Mesendoderm (in vitro differentiated cells): ENCODE measurements at regions not wholly inside any gene's neighbourhood (a gene's known extent, or its start where the extent isn't known, plus 50 kb on each side); places are given as distances from the start of the nearest gene placed in this dataset.

Experiments used
- DNase-seq: peaks from one replicate; pipeline ENCODE4 v3.0.0; 2013
- H2AK5ac ChIP-seq: 2 replicates; pipeline ENCODE4 v1.6.1; 2013; ENCODE audit warnings: low read length, inconsistent platforms
- H2BK120ac ChIP-seq: 2 replicates; pipeline ENCODE4 v1.6.1; 2013; ENCODE audit warnings: low read depth, mild to moderate bottlenecking, low read length, moderate library complexity, mixed read lengths
- H2BK15ac ChIP-seq: replicated peaks from 2 replicates; pipeline ENCODE4 v1.6.1; 2013; ENCODE audit warnings: low read depth, mild to moderate bottlenecking, moderate library complexity
- H2BK5ac ChIP-seq: 2 replicates; pipeline ENCODE4 v1.6.1; 2013; ENCODE audit warnings: low read length, inconsistent platforms
- H3K18ac ChIP-seq: 2 replicates; pipeline ENCODE4 v1.6.1; 2013; ENCODE audit warnings: mild to moderate bottlenecking, low read length, mixed read lengths
- H3K23ac ChIP-seq: one replicate; pipeline ENCODE4 v1.6.1; 2013; ENCODE audit warnings: low read length
- H3K27ac ChIP-seq: 2 replicates; pipeline ENCODE4 v1.5.1; 2013; ENCODE audit warnings: low read depth, mild to moderate bottlenecking, inconsistent platforms, low read length, moderate library complexity
- H3K27me3 ChIP-seq: 2 replicates; pipeline ENCODE4 v1.6.1; 2013; ENCODE audit warnings: low read length, control low read depth, mild to moderate bottlenecking, inconsistent platforms; ENCODE audit not compliant: insufficient read depth, poor library complexity
- H3K36me3 ChIP-seq: 2 replicates; pipeline ENCODE4 v1.6.1; 2013; ENCODE audit warnings: low read length, inconsistent platforms; ENCODE audit not compliant: control insufficient read depth, insufficient read depth
- H3K4ac ChIP-seq: one replicate; pipeline ENCODE4 v1.6.1; 2013; ENCODE audit warnings: low read depth, mild to moderate bottlenecking, low read length, moderate library complexity
- H3K4me1 ChIP-seq: 2 replicates; pipeline ENCODE4 v1.6.1; 2013; ENCODE audit warnings: low read depth, low read length, inconsistent platforms; ENCODE audit not compliant: control insufficient read depth
- H3K4me2 ChIP-seq: 2 replicates; pipeline ENCODE4 v1.6.1; 2013; ENCODE audit warnings: low read length
- H3K4me3 ChIP-seq: 2 replicates; pipeline ENCODE4 v1.5.1; 2013; ENCODE audit warnings: mild to moderate bottlenecking, low read length
- H3K56ac ChIP-seq: one replicate; pipeline ENCODE4 v1.6.1; 2013; ENCODE audit warnings: low read length
- H3K79me1 ChIP-seq: 2 replicates; pipeline ENCODE4 v1.6.1; 2013; ENCODE audit warnings: low read length, inconsistent platforms
- H3K79me2 ChIP-seq: 2 replicates; pipeline ENCODE4 v1.6.1; 2013; ENCODE audit warnings: mild to moderate bottlenecking, low read length; ENCODE audit not compliant: control insufficient read depth, insufficient read depth
- H3K9ac ChIP-seq: 2 replicates; pipeline ENCODE4 v1.6.1; 2013; ENCODE audit warnings: low read length, inconsistent platforms
- H4K5ac ChIP-seq: one replicate; pipeline ENCODE4 v1.6.1; 2013; ENCODE audit warnings: low read length
- H4K8ac ChIP-seq: one replicate; pipeline ENCODE4 v1.6.1; 2013; ENCODE audit warnings: low read depth, mild to moderate bottlenecking, control low read depth, low read length, moderate library complexity
- WGBS: extraction: QIAGEN DNeasy Blood & Tissue Kit; methylation state at CpG from one replicate; pipeline ENCODE4 v1.1.7; 2013; ENCODE audit warnings: low lambda C conversion rate, missing lambda C conversion rate; ENCODE audit not compliant: insufficient coverage; ENCODE audit errors: extremely low coverage; 5-methylcytosine and 5-hydroxymethylcytosine counted together

- H3K23ac ChIP-seq = no peak overlapping the region
- no peak overlapping the region for H4K5ac ChIP-seq
- no peak overlapping the region for H3K56ac ChIP-seq
- H3K4me3 ChIP-seq = no peak overlapping the region
- peaks cover 2% of the 10 kb centered on the region for H3K4me1 ChIP-seq
- H3K18ac ChIP-seq = no peak overlapping the region
- H2BK15ac ChIP-seq = no peak overlapping the region
- H3K27ac ChIP-seq = no peak overlapping the region
- H3K9ac ChIP-seq = no peak overlapping the region
- no peaks in the 10 kb centered on the region for H3K27me3 ChIP-seq
- no peaks in the 10 kb centered on the region for H3K79me2 ChIP-seq
- H4K8ac ChIP-seq = no peak overlapping the region
- H2AK5ac ChIP-seq = no peak overlapping the region
- no peak overlapping the region for H2BK5ac ChIP-seq
- H3K36me3 ChIP-seq = no peaks in the 10 kb centered on the region
- H3K4me2 ChIP-seq = no peak overlapping the region
- DNase-seq = no peak
- H2BK120ac ChIP-seq = no peak overlapping the region
- no peaks in the 10 kb centered on the region for H3K79me1 ChIP-seq
- WGBS = no CpG with 5 or more reads among the region's 4 CpGs
- no peak overlapping the region for H3K4ac ChIP-seq
Observed at GRCh38 chr9:108607607-108608006, 248.2 kb downstream of the ACTL7B start.

GRCh38 chr9:108606401-108606800 lies 249.4 kb downstream of the ACTL7B start:
- no peak overlapping the region for H3K4me3 ChIP-seq
- H4K5ac ChIP-seq = no peak overlapping the region
- peaks cover 2% of the 10 kb centered on the region for H3K4me1 ChIP-seq
- H3K4ac ChIP-seq = no peak overlapping the region
- H3K79me1 ChIP-seq = no peaks in the 10 kb centered on the region
- no peak overlapping the region for H3K18ac ChIP-seq
- H2AK5ac ChIP-seq = no peak overlapping the region
- no peak overlapping the region for H3K27ac ChIP-seq
- no peaks in the 10 kb centered on the region for H3K79me2 ChIP-seq
- no peak overlapping the region for H4K8ac ChIP-seq
- no CpG with 5 or more reads among the region's 4 CpGs for WGBS
- no peak overlapping the region for H2BK15ac ChIP-seq
- no peaks in the 10 kb centered on the region for H3K36me3 ChIP-seq
- H3K4me2 ChIP-seq = no peak overlapping the region
- H2BK120ac ChIP-seq = no peak overlapping the region
- H3K27me3 ChIP-seq = no peaks in the 10 kb centered on the region
- no peak overlapping the region for H3K56ac ChIP-seq
- H3K9ac ChIP-seq = no peak overlapping the region
- no peak for DNase-seq
- no peak overlapping the region for H3K23ac ChIP-seq
- no peak overlapping the region for H2BK5ac ChIP-seq

GRCh38 chr9:108603141-108603540 lies 252.6 kb downstream of the ACTL7B start:
- Histone ChIP-seq H4K5ac (no peak overlapping the region), H3K27ac (no peak overlapping the region), H3K79me1 (no peaks in the 10 kb centered on the region), H3K23ac (no peak overlapping the region), H4K8ac (no peak overlapping the region), H3K4me2 (no peak overlapping the region), H3K4me3 (no peak overlapping the region), H3K4me1 (no peaks in the 10 kb centered on the region), H3K27me3 (no peaks in the 10 kb centered on the region), H3K56ac (no peak overlapping the region), H2BK15ac (no peak overlapping the region), H3K79me2 (no peaks in the 10 kb centered on the region), H2AK5ac (no peak overlapping the region), H2BK5ac (no peak overlapping the region), H3K18ac (no peak overlapping the region), H3K36me3 (no peaks in the 10 kb centered on the region), H3K9ac (no peak overlapping the region), H2BK120ac (no peak overlapping the region), H3K4ac (no peak overlapping the region)
- DNase-seq = no peak
- WGBS = no CpG with 5 or more reads among the region's 3 CpGs

GRCh38 chr9:108600896-108601295 lies 254.9 kb downstream of the ACTL7B start:
- no peak overlapping the region for H3K56ac ChIP-seq
- H3K4me1 ChIP-seq = no peaks in the 10 kb centered on the region
- no peaks in the 10 kb centered on the region for H3K27me3 ChIP-seq
- H3K79me2 ChIP-seq = no peaks in the 10 kb centered on the region
- no peaks in the 10 kb centered on the region for H3K36me3 ChIP-seq
- WGBS = no CpG with 5 or more reads among the region's 4 CpGs
- H2AK5ac ChIP-seq = no peak overlapping the region
- no peak for DNase-seq
- H3K23ac ChIP-seq = no peak overlapping the region
- H3K79me1 ChIP-seq = no peaks in the 10 kb centered on the region
- no peak overlapping the region for H3K4ac ChIP-seq
- H3K27ac ChIP-seq = no peak overlapping the region
- H3K18ac ChIP-seq = no peak overlapping the region
- H4K5ac ChIP-seq = no peak overlapping the region
- H3K4me3 ChIP-seq = no peak overlapping the region
- H3K9ac ChIP-seq = no peak overlapping the region
- no peak overlapping the region for H2BK120ac ChIP-seq
- no peak overlapping the region for H2BK15ac ChIP-seq
- H3K4me2 ChIP-seq = no peak overlapping the region
- no peak overlapping the region for H2BK5ac ChIP-seq
- no peak overlapping the region for H4K8ac ChIP-seq

GRCh38 chr9:108599571-108599970 lies 256.2 kb downstream of the ACTL7B start:
- no peaks in the 10 kb centered on the region for H3K79me2 ChIP-seq
- no CpG with 5 or more reads among the region's 1 CpG for WGBS

GRCh38 chr9:108591121-108591520 lies 264.7 kb downstream of the ACTL7B start:
- Histone ChIP-seq H2BK15ac (no peak overlapping the region), H2BK120ac (no peak overlapping the region), H4K5ac (no peak overlapping the region), H3K9ac (no peak overlapping the region), H3K23ac (no peak overlapping the region), H3K56ac (no peak overlapping the region), H3K4me3 (no peak overlapping the region), H2AK5ac (no peak overlapping the region), H3K27ac (no peak overlapping the region), H2BK5ac (no peak overlapping the region), H3K4me1 (peaks cover 2% of the 10 kb centered on the region), H3K18ac (no peak overlapping the region), H3K79me1 (no peaks in the 10 kb centered on the region), H3K27me3 (no peaks in the 10 kb centered on the region), H3K36me3 (no peaks in the 10 kb centered on the region), H4K8ac (no peak overlapping the region), H3K4ac (no peak overlapping the region), H3K4me2 (no peak overlapping the region), H3K79me2 (no peaks in the 10 kb centered on the region)
- no CpG with 5 or more reads among the region's 1 CpG for WGBS
- peak; percentile 52 for DNase-seq

More at GRCh38 chr9:108599571-108599970, 256.2 kb downstream of the ACTL7B start:
- Histone ChIP-seq H3K79me1 (no peaks in the 10 kb centered on the region), H3K18ac (no peak overlapping the region), H2BK120ac (no peak overlapping the region), H3K23ac (no peak overlapping the region), H4K8ac (no peak overlapping the region), H3K27me3 (no peaks in the 10 kb centered on the region), H3K9ac (no peak overlapping the region), H3K4me2 (no peak overlapping the region), H3K36me3 (no peaks in the 10 kb centered on the region), H3K27ac (no peak overlapping the region), H2AK5ac (no peak overlapping the region), H4K5ac (no peak overlapping the region), H3K4ac (no peak overlapping the region), H3K56ac (no peak overlapping the region), H2BK15ac (no peak overlapping the region), H2BK5ac (no peak overlapping the region), H3K4me3 (no peak overlapping the region), H3K4me1 (no peaks in the 10 kb centered on the region)
- no peak for DNase-seq
